SK-N-SH treated with all-trans-retinoic acid at 6 μM for 48 hours (cell line): ENCODE measurements at regions not wholly inside any gene's neighbourhood (a gene's known extent, or its start where the extent isn't known, plus 50 kb on each side); places are given as distances from the start of the nearest gene placed in this dataset.

Source experiments
- ARNTL ChIP-seq: fragments of 450-650 bp; formaldehyde crosslinking; IDR thresholded peaks from 2 replicates; pipeline ENCODE4 v1.5.0; 2020; ENCODE audit warnings: low read depth, mild to moderate bottlenecking, moderate library complexity, borderline replicate concordance
- CREB5 ChIP-seq: fragments of 250-450 bp; sonication (Bioruptor Pico); IDR thresholded peaks from 2 replicates; pipeline ENCODE4 v1.5.1; 2020; ENCODE audit warnings: low read depth, mild to moderate bottlenecking, moderate library complexity
- CSRNP3 ChIP-seq: fragments of 250-450 bp; sonication (Bioruptor Pico); IDR thresholded peaks from 2 replicates; pipeline ENCODE4 v1.5.1; 2021; ENCODE audit warnings: mild to moderate bottlenecking, moderate library complexity
- GLIS3 ChIP-seq: fragments of 250-450 bp; sonication (Bioruptor Pico); IDR thresholded peaks from 2 replicates; pipeline ENCODE4 v1.5.0; 2020; ENCODE audit warnings: mild to moderate bottlenecking, moderate library complexity
- OSR1 ChIP-seq: fragments of 250-450 bp; sonication (Bioruptor Pico); IDR thresholded peaks from 2 replicates; pipeline ENCODE4 v1.8.0; 2022; ENCODE audit warnings: moderate library complexity, mild to moderate bottlenecking, inconsistent platforms
- PPARA ChIP-seq: fragments of 250-450 bp; sonication (Bioruptor Pico); IDR thresholded peaks from 2 replicates; pipeline ENCODE4 v1.5.0; 2020; ENCODE audit warnings: mild to moderate bottlenecking, borderline replicate concordance
- RARB ChIP-seq: fragments of 250-450 bp; sonication (Bioruptor Pico); IDR thresholded peaks from 2 replicates; pipeline ENCODE4 v1.8.0; 2021; ENCODE audit warnings: mild to moderate bottlenecking, moderate library complexity
- TOX ChIP-seq: fragments of 250-450 bp; sonication (Bioruptor Pico); IDR thresholded peaks from 2 replicates; pipeline ENCODE4 v1.8.0; 2021; ENCODE audit warnings: mild to moderate bottlenecking, moderate library complexity, borderline replicate concordance
- ZC3H10 ChIP-seq: fragments of 250-450 bp; sonication (Bioruptor Pico); IDR thresholded peaks from 2 replicates; pipeline ENCODE4 v1.5.1; 2021; ENCODE audit warnings: mild to moderate bottlenecking, moderate library complexity
- ZNF70 ChIP-seq: fragments of 450-650 bp; formaldehyde crosslinking; IDR thresholded peaks from 2 replicates; pipeline ENCODE4 v1.5.0; 2020; ENCODE audit warnings: mild to moderate bottlenecking, moderate library complexity
- ZNF8 ChIP-seq: fragments of 450-650 bp; formaldehyde crosslinking; IDR thresholded peaks from 2 replicates; pipeline ENCODE4 v1.5.0; 2020; ENCODE audit warnings: mild to moderate bottlenecking, moderate library complexity
- TF ChIP-seq, protein P1 (sequence below): fragments of 250-450 bp; sonication (Bioruptor Pico); IDR thresholded peaks from 2 replicates; pipeline ENCODE4 v1.8.0; 2020; ENCODE audit warnings: mild to moderate bottlenecking, moderate library complexity, borderline replicate concordance

DNA sequence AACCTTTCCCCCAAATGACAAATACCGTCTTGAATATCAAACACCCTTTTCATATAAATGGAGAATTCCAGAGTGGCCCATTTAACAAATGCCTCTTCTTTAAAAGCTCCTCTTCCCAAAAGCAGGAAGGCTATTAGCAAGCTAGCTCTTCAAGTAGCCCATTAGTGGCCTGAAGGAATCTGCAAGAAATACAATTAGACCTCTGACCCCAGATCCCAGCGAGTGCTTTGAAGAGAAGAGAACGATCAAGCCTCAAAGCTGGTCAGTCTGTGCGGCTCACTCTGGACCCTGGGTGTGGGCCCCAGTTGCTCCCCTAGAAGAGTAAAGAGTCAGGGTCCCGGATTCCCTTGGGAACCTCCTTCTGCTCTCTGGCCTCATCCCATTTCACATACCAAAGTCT lies 325.6 kb downstream of the NUAK1 start:
- TF ChIP-seq CREB5 (CRISPR knock-in tag) (no peak), OSR1 (no peak), PPARA (CRISPR knock-in tag) (no peak), TOX (no peak), ZC3H10 (CRISPR knock-in tag) (no peak), ZNF8 (CRISPR knock-in tag) (no peak), GLIS3 (CRISPR knock-in tag) (no peak), CSRNP3 (CRISPR knock-in tag) (no peak), ARNTL (CRISPR knock-in tag) (no peak), RARB (no peak), ZNF70 (CRISPR knock-in tag) (no peak)
- TF ChIP-seq, protein P1, sequence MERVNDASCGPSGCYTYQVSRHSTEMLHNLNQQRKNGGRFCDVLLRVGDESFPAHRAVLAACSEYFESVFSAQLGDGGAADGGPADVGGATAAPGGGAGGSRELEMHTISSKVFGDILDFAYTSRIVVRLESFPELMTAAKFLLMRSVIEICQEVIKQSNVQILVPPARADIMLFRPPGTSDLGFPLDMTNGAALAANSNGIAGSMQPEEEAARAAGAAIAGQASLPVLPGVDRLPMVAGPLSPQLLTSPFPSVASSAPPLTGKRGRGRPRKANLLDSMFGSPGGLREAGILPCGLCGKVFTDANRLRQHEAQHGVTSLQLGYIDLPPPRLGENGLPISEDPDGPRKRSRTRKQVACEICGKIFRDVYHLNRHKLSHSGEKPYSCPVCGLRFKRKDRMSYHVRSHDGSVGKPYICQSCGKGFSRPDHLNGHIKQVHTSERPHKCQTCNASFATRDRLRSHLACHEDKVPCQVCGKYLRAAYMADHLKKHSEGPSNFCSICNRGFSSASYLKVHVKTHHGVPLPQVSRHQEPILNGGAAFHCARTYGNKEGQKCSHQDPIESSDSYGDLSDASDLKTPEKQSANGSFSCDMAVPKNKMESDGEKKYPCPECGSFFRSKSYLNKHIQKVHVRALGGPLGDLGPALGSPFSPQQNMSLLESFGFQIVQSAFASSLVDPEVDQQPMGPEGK = no peak
